IMR-90 (cell line): ENCODE measurements at regions not wholly inside any gene's neighbourhood (a gene's known extent, or its start where the extent isn't known, plus 50 kb on each side); places are given as distances from the start of the nearest gene placed in this dataset.

Experiments
- ATAC-seq: fragments of 200-7000 bp; cut with Tn5 transposase; 2 replicates; pipeline ENCODE4 v1.9.1; 2020; ENCODE audit warnings: low read depth, mild to moderate bottlenecking, moderate library complexity
- BruUV-seq: library from RNA; stranded (reverse); fragments of 400-500 nt; replicated peaks from 2 replicates; lab custom pipeline; 2021; lab: Mats Ljungman, UMichigan
- CTCF ChIA-PET: fragments of 300-600 bp; formaldehyde crosslinking; extraction: SDS; loops from one replicate; lab custom pipeline; 2021; ENCODE audit warnings: antibody characterized with exemption; lab: Yijun Ruan, JAX
- POLR2A ChIA-PET: fragments of 300-600 bp; sonication (Branson Sonifier 250); formaldehyde crosslinking; loops from one replicate; lab custom pipeline; 2022; ENCODE audit warnings: antibody characterized with exemption; ENCODE audit not compliant: unreplicated experiment; lab: Charles Lee
- DNase-seq: peaks from one replicate; pipeline ENCODE4 v3.0.0; 2013
- H2AFZ ChIP-seq: replicated peaks from 2 replicates; pipeline ENCODE3; 2013; ENCODE audit warnings: low read length, mild to moderate bottlenecking; ENCODE audit not compliant: poor library complexity
- H2AK5ac ChIP-seq: 2 replicates; pipeline ENCODE4 v1.6.1; 2013; ENCODE audit warnings: low read depth, low read length, inconsistent platforms
- H2AK9ac ChIP-seq: replicated peaks from 2 replicates; pipeline ENCODE3; 2013; ENCODE audit warnings: mild to moderate bottlenecking, low read depth, low read length, moderate library complexity; ENCODE audit not compliant: poor library complexity
- H2BK120ac ChIP-seq: 2 replicates; pipeline ENCODE4 v1.6.1; 2013; ENCODE audit warnings: low read depth, low read length, inconsistent platforms
- H2BK15ac ChIP-seq: 3 replicates; pipeline ENCODE4 v1.6.1; 2013; ENCODE audit warnings: low read depth, low read length, inconsistent platforms
- H2BK20ac ChIP-seq: 2 replicates; pipeline ENCODE4 v1.6.1; 2013; ENCODE audit warnings: low read depth, mild to moderate bottlenecking, inconsistent platforms, low read length, moderate library complexity
- H2BK5ac ChIP-seq: 2 replicates; pipeline ENCODE4 v1.6.1; 2013; ENCODE audit warnings: mild to moderate bottlenecking, low read depth, low read length, inconsistent platforms; ENCODE audit not compliant: poor library complexity, severe bottlenecking
- H3K14ac ChIP-seq: replicated peaks from 2 replicates; pipeline ENCODE4 v1.6.1; 2013; ENCODE audit warnings: low read depth, low read length, inconsistent platforms
- H3K18ac ChIP-seq: 2 replicates; pipeline ENCODE4 v1.6.1; 2013; ENCODE audit warnings: low read depth, low read length, control low read depth
- H3K23ac ChIP-seq: 2 replicates; pipeline ENCODE4 v1.6.1; 2013; ENCODE audit warnings: low read depth, low read length, inconsistent platforms
- H3K27ac ChIP-seq: 2 replicates; pipeline ENCODE4 v1.5.1; 2013; ENCODE audit warnings: mild to moderate bottlenecking, control low read depth, low read length; ENCODE audit not compliant: insufficient read depth
- H3K27me3 ChIP-seq: 2 replicates; pipeline ENCODE4 v1.6.1; 2013; ENCODE audit warnings: low read length; ENCODE audit not compliant: control insufficient read depth, insufficient read depth
- H3K36me3 ChIP-seq: 2 replicates; pipeline ENCODE4 v1.6.1; 2013; ENCODE audit warnings: low read length, mixed read lengths; ENCODE audit not compliant: control insufficient read depth, insufficient read depth
- H3K4ac ChIP-seq: 2 replicates; pipeline ENCODE4 v1.6.1; 2013; ENCODE audit warnings: low read depth, low read length, inconsistent platforms
- H3K4me1 ChIP-seq: 2 replicates; pipeline ENCODE4 v1.6.1; 2013; ENCODE audit warnings: low read length, mixed read lengths; ENCODE audit not compliant: control insufficient read depth, insufficient read depth
- H3K4me2 ChIP-seq: 2 replicates; pipeline ENCODE4 v1.6.1; 2013; ENCODE audit warnings: low read depth, mild to moderate bottlenecking, control low read depth, low read length, moderate library complexity
- H3K4me3 ChIP-seq: 2 replicates; pipeline ENCODE4 v1.5.1; 2013; ENCODE audit warnings: low read depth, mild to moderate bottlenecking, control low read depth, low read length, moderate library complexity; ENCODE audit not compliant: insufficient read depth
- H3K56ac ChIP-seq: 2 replicates; pipeline ENCODE4 v1.6.1; 2013; ENCODE audit warnings: low read length, inconsistent platforms; ENCODE audit not compliant: insufficient read depth; ENCODE audit errors: extremely low read depth
- H3K79me1 ChIP-seq, 2 experiments: 2 replicates each; pipeline ENCODE4 v1.6.1; 2013; ENCODE audit warnings: low read length in 2 of 2, inconsistent platforms in 1 of 2, low read depth in 1 of 2
- H3K9ac ChIP-seq: 2 replicates; pipeline ENCODE4 v1.6.1; 2013; ENCODE audit warnings: low read depth, low read length, control low read depth
- H3K9me1 ChIP-seq: 2 replicates; pipeline ENCODE4 v1.6.1; 2013; ENCODE audit warnings: low read length, inconsistent platforms; ENCODE audit not compliant: insufficient read depth
- H3K9me3 ChIP-seq: 2 replicates; pipeline ENCODE4 v1.6.1; 2013; ENCODE audit warnings: low read length; ENCODE audit not compliant: control insufficient read depth, insufficient read depth
- H4K20me1 ChIP-seq: 2 replicates; pipeline ENCODE4 v1.6.1; 2013; ENCODE audit warnings: low read length, inconsistent platforms; ENCODE audit not compliant: insufficient read depth
- H4K5ac ChIP-seq: 2 replicates; pipeline ENCODE4 v1.6.1; 2013; ENCODE audit warnings: mild to moderate bottlenecking, low read depth, low read length, control low read depth
- H4K8ac ChIP-seq, 2 experiments: 2 replicates each; pipeline ENCODE4 v1.6.1; 2013; ENCODE audit warnings: low read depth in 2 of 2, low read length in 2 of 2, control low read depth in 1 of 2, inconsistent platforms in 1 of 2
- H4K91ac ChIP-seq: 2 replicates; pipeline ENCODE4 v1.6.1; 2013; ENCODE audit warnings: low read depth, low read length, inconsistent platforms; ENCODE audit not compliant: insufficient read depth
- BHLHE40 ChIP-seq: fragments of 150-350 bp; IDR thresholded peaks from 2 replicates; pipeline ENCODE4 v1.6.1; 2016; ENCODE audit warnings: mild to moderate bottlenecking, low read depth, low read length
- CEBPB ChIP-seq: IDR thresholded peaks from 2 replicates; pipeline ENCODE4 v1.6.1; 2012; ENCODE audit warnings: low read depth, low read length, improper control_type of control experiment
- CHD1 ChIP-seq: IDR thresholded peaks from 2 replicates; pipeline ENCODE4 v1.6.1; 2012; ENCODE audit warnings: low read depth, low read length, improper control_type of control experiment
- CTCF ChIP-seq: conservative IDR thresholded peaks from 2 replicates; pipeline ENCODE4 v1.5.1; 2012; ENCODE audit warnings: mild to moderate bottlenecking, low read depth, low read length, improper control_type of control experiment
- FOS ChIP-seq: fragments of 150-350 bp; IDR thresholded peaks from 2 replicates; pipeline ENCODE4 v1.6.1; 2016; ENCODE audit warnings: low read depth, low read length
- MAFK ChIP-seq: IDR thresholded peaks from 2 replicates; pipeline ENCODE4 v1.6.1; 2012; ENCODE audit warnings: low read depth, low read length, improper control_type of control experiment
- MAZ ChIP-seq: IDR thresholded peaks from 2 replicates; pipeline ENCODE4 v1.6.1; 2012; ENCODE audit warnings: low read depth, mild to moderate bottlenecking, low read length, improper control_type of control experiment, moderate library complexity, borderline replicate concordance
- MXI1 ChIP-seq: IDR thresholded peaks from 2 replicates; pipeline ENCODE4 v1.6.1; 2012; ENCODE audit warnings: low read depth, mild to moderate bottlenecking, low read length, moderate library complexity, borderline replicate concordance
- NFE2L2 ChIP-seq: fragments of 150-350 bp; IDR thresholded peaks from 2 replicates; pipeline ENCODE4 v1.6.1; 2016; ENCODE audit warnings: low read depth, mild to moderate bottlenecking, low read length
- POLR2A ChIP-seq: IDR thresholded peaks from 2 replicates; pipeline ENCODE4 v1.6.1; 2012; ENCODE audit warnings: mild to moderate bottlenecking, low read depth, low read length
- RAD21 ChIP-seq: IDR thresholded peaks from 2 replicates; pipeline ENCODE4 v1.6.1; 2012; ENCODE audit warnings: low read length, improper control_type of control experiment
- RCOR1 ChIP-seq: IDR thresholded peaks from 2 replicates; pipeline ENCODE4 v1.6.1; 2012; ENCODE audit warnings: mild to moderate bottlenecking, low read length, improper control_type of control experiment; ENCODE audit not compliant: insufficient replicate concordance
- RFX5 ChIP-seq: IDR thresholded peaks from 2 replicates; pipeline ENCODE4 v1.8.0; 2012; ENCODE audit warnings: low read depth, mild to moderate bottlenecking, low read length, moderate library complexity
- SMC3 ChIP-seq: fragments of 150-350 bp; IDR thresholded peaks from 2 replicates; pipeline ENCODE4 v1.6.1; 2016; ENCODE audit warnings: low read depth, mild to moderate bottlenecking, antibody characterized with exemption, low read length, moderate library complexity
- USF2 ChIP-seq: fragments of 150-350 bp; IDR thresholded peaks from 2 replicates; pipeline ENCODE4 v1.6.1; 2017; ENCODE audit warnings: mild to moderate bottlenecking, antibody characterized with exemption, low read length, low read depth
- WGBS, 2 experiments: methylation state at CpG; one replicate each; pipeline versions ENCODE4 v1.1.5 to v1.1.7; 2013; ENCODE audit warnings: missing lambda C conversion rate in 2 of 2; ENCODE audit not compliant: insufficient read length in 1 of 2; ENCODE audit errors: extremely low coverage in 2 of 2; 5-methylcytosine and 5-hydroxymethylcytosine counted together
- dilution Hi-C: fragments of 300-500 bp; cut with HindIII; formaldehyde crosslinking; loops from one replicate; pipeline ENCODE4 v1.14.3; 2018; ENCODE audit warnings: low sequenced_read_pairs; ENCODE audit not compliant: unreplicated experiment
- in situ Hi-C: fragments of 300-500 bp; cut with MboI; formaldehyde crosslinking; loops from 3 replicates; pipeline ENCODE4 v1.14.3; 2019; ENCODE audit warnings: low sequenced_read_pairs, inconsistent platforms, mixed read lengths
- intact Hi-C: fragments of 100-400 bp; cut with micrococcal nuclease; formaldehyde crosslinking; loops from 2 replicates; pipeline ENCODE4 v1.10.0; 2022
- TF ChIP-seq, protein P1 (sequence below): fragments of 150-350 bp; IDR thresholded peaks from 2 replicates; pipeline ENCODE4 v1.6.1; 2016; ENCODE audit warnings: low read depth, mild to moderate bottlenecking, low read length, moderate library complexity, borderline replicate concordance

- Histone ChIP-seq H3K23ac (no peak overlapping the region), H3K36me3 (no peaks in the 10 kb centered on the region), H2BK5ac (no peak overlapping the region), H2BK120ac (no peak overlapping the region), H3K56ac (no peak overlapping the region), H2AK9ac (no peak overlapping the region), H4K20me1 (no peaks in the 10 kb centered on the region), H3K9me1 (no peaks in the 10 kb centered on the region), H3K14ac (no peak overlapping the region), H2BK20ac (no peak overlapping the region), H3K4me3 (no peak overlapping the region), H3K79me1 (no peaks in the 10 kb centered on the region), H3K4ac (no peak overlapping the region), H3K9me3 (no peaks in the 10 kb centered on the region), H3K4me1 (no peaks in the 10 kb centered on the region), H2AFZ (no peak overlapping the region), H4K8ac (no peak overlapping the region), H2AK5ac (no peak overlapping the region), H2BK15ac (no peak overlapping the region), H3K27ac (no peak overlapping the region), H4K91ac (no peak overlapping the region), H3K4me2 (no peak overlapping the region), H3K18ac (no peak overlapping the region), H4K5ac (no peak overlapping the region), H3K9ac (no peak overlapping the region), H3K27me3 (peaks cover 19% of the 10 kb centered on the region; the same call in 1 of the 2 replicates)
- CTCF ChIA-PET, result interaction anchor here (1.0 kb wide), 1 partner anchor 14 kb away, joined by 3 read pairs; no protein-coding TSS in a partner anchor
- no peak for TF ChIP-seq BHLHE40
- no peak for TF ChIP-seq MAZ
- TF ChIP-seq USF2, result no peak
- no peak for TF ChIP-seq CEBPB
- no peak for TF ChIP-seq RCOR1
- no peak for TF ChIP-seq NFE2L2
- TF ChIP-seq, protein P1, sequence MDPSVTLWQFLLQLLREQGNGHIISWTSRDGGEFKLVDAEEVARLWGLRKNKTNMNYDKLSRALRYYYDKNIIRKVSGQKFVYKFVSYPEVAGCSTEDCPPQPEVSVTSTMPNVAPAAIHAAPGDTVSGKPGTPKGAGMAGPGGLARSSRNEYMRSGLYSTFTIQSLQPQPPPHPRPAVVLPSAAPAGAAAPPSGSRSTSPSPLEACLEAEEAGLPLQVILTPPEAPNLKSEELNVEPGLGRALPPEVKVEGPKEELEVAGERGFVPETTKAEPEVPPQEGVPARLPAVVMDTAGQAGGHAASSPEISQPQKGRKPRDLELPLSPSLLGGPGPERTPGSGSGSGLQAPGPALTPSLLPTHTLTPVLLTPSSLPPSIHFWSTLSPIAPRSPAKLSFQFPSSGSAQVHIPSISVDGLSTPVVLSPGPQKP, result no peak
- no peak for TF ChIP-seq FOS
- no peak for TF ChIP-seq CTCF
- no peak for TF ChIP-seq CHD1
- no peak for TF ChIP-seq MAFK
- no peak for TF ChIP-seq RAD21
- no peak for TF ChIP-seq POLR2A
- TF ChIP-seq RFX5, result no peak
- no peak for TF ChIP-seq SMC3
- TF ChIP-seq MXI1, result no peak
- 84% methylated on average over 12 of the region's 17 CpGs; no CpG with 5 or more reads in 1 of the 2 experiments for WGBS, 2 experiments
- ATAC-seq, result no peak
- in situ Hi-C loops (no loop called here), intact Hi-C loops (no loop called here), dilution Hi-C loops (no loop called here)
- POLR2A ChIA-PET, result no interaction called here
- BruUV-seq, result no TSS peak
- DNase-seq, result no peak
Observed at GRCh38 chr9:96085491-96086143, 210.1 kb downstream of the ERCC6L2 start.
